GM18507 (cell line): ENCODE measurements at regions not wholly inside any gene's neighbourhood (a gene's known extent, or its start where the extent isn't known, plus 50 kb on each side); places are given as distances from the start of the nearest gene placed in this dataset.

Experiments used
- DNase-seq: peaks from one replicate; pipeline ENCODE4 v3.0.0; 2011; ENCODE audit warnings: low read depth; ENCODE audit not compliant: insufficient read length; ENCODE audit errors: extremely low spot score
- FAIRE-seq: peaks from 2 replicates; lab custom pipeline; 2011; peaks lifted over from hg19 to GRCh38; lab: Jason Lieb, UNC

GRCh38 chrX:98448524-98448923, 1564.8 kb downstream of the RPA4 start:
- no peak for FAIRE-seq
- no peak for DNase-seq

GRCh38 chrX:98452456-98452855, 1568.7 kb downstream of the RPA4 start:
- DNase-seq (no peak), FAIRE-seq (no peak)

- DNase-seq (no peak), FAIRE-seq (no peak)
These were observed 1576.0 kb downstream of the RPA4 start for GRCh38 chrX:98459669-98460068.

GRCh38 chrX:98480606-98481005, 1596.9 kb downstream of the RPA4 start:
- no peak for FAIRE-seq
- no peak for DNase-seq

- FAIRE-seq (no peak), DNase-seq (no peak)
These were observed 1597.9 kb downstream of the RPA4 start for GRCh38 chrX:98481636-98482035.

- DNase-seq (no peak), FAIRE-seq (no peak)
These were observed 1607.0 kb downstream of the RPA4 start for GRCh38 chrX:98490670-98491069.

GRCh38 chrX:98501426-98501825, 1617.7 kb downstream of the RPA4 start:
- FAIRE-seq (no peak), DNase-seq (no peak)

GRCh38 chrX:98506907-98507306, 1623.2 kb downstream of the RPA4 start:
- FAIRE-seq (no peak), DNase-seq (no peak)

- no peak for DNase-seq
These were observed 1630.3 kb downstream of the RPA4 start for GRCh38 chrX:98514032-98514431.

GRCh38 chrX:98516120-98516519, 1632.4 kb downstream of the RPA4 start:
- DNase-seq (no peak), FAIRE-seq (no peak)

More at GRCh38 chrX:98514032-98514431, 1630.3 kb downstream of the RPA4 start:
- no peak for FAIRE-seq

GRCh38 chrX:98523026-98523425, 1639.3 kb downstream of the RPA4 start:
- DNase-seq (no peak), FAIRE-seq (no peak)

GRCh38 chrX:98523521-98523920, 1639.8 kb downstream of the RPA4 start:
- FAIRE-seq (no peak), DNase-seq (no peak)

- FAIRE-seq (no peak), DNase-seq (no peak)
These were observed 1664.8 kb downstream of the RPA4 start for GRCh38 chrX:98548519-98548918.

GRCh38 chrX:98568795-98569194, 1685.1 kb downstream of the RPA4 start:
- no peak for FAIRE-seq

GRCh38 chrX:98605941-98606340, 1722.2 kb downstream of the RPA4 start:
- no peak for DNase-seq
- FAIRE-seq: no peak

More at GRCh38 chrX:98568795-98569194, 1685.1 kb downstream of the RPA4 start:
- DNase-seq: no peak

- DNase-seq (no peak), FAIRE-seq (no peak)
These were observed 1724.0 kb downstream of the RPA4 start for GRCh38 chrX:98607739-98608138.

- no peak for DNase-seq
- no peak for FAIRE-seq
These were observed 1743.9 kb downstream of the RPA4 start for GRCh38 chrX:98627645-98628044.

- FAIRE-seq (no peak), DNase-seq (no peak)
These were observed 1753.7 kb downstream of the RPA4 start for GRCh38 chrX:98637451-98637850.

- DNase-seq: no peak
- FAIRE-seq: no peak
These were observed 1762.6 kb downstream of the RPA4 start for GRCh38 chrX:98646351-98646750.

GRCh38 chrX:98654565-98654964, 1755.5 kb downstream of the PCDH19 start:
- no peak for DNase-seq
- no peak for FAIRE-seq
